ENCODE measurements at regions not wholly inside any gene's neighbourhood (a gene's known extent, or its start where the extent isn't known, plus 50 kb on each side); places are given as distances from the start of the nearest gene placed in this dataset.

- WGBS (ENCODE audit: insufficient coverage), result 86% methylated on average over 1 of the region's 3 CpGs
- no peaks in the 10 kb centered on the region for H3K27me3 ChIP-seq (ENCODE audit: control insufficient read depth, insufficient read depth, low read length)
- Mint-ChIP-seq H3K4me3 (no peak overlapping the region), H3K36me3 (no peaks in the 10 kb centered on the region), H3K27me3 (ENCODE audit: low read depth in 2 of 2) (no peaks in the 10 kb centered on the region), H3K27ac (no peak overlapping the region), H3K9me3 (no peaks in the 10 kb centered on the region), H3K4me1 (no peaks in the 10 kb centered on the region)
- H3K9me3 ChIP-seq (ENCODE audit: control insufficient read depth, insufficient read depth, low read length), result no peaks in the 10 kb centered on the region
- H3K4me3 ChIP-seq (ENCODE audit: low read length), result no peak overlapping the region
- H3K27ac ChIP-seq (ENCODE audit: low read length), result no peak overlapping the region
- ATAC-seq, result no peak
- intact Hi-C loops (cut with micrococcal nuclease), result no loop called here
- DNase-seq, result no peak
- H3K4me1 ChIP-seq (ENCODE audit: control insufficient read depth, insufficient read depth, low read length), result no peaks in the 10 kb centered on the region
- no peak for TF ChIP-seq CTCF (IDR thresholded peaks at IDR 0.05)
- H3K36me3 ChIP-seq (ENCODE audit: control insufficient read depth, insufficient read depth, low read length), result no peaks in the 10 kb centered on the region
Measured at GRCh38 chr3:59486520-59486919, 436.7 kb upstream of the CFAP20DC start.

- Mint-ChIP-seq H3K27me3 (ENCODE audit: low read depth in 2 of 2) (peaks cover 4 to 12% of the 10 kb centered on the region in 2 donors), H3K27ac (no peak overlapping the region), H3K9me3 (no peaks in the 10 kb centered on the region), H3K4me1 (peaks cover 5 to 11% of the 10 kb centered on the region in 2 donors), H3K36me3 (no peaks in the 10 kb centered on the region), H3K4me3 (no peak overlapping the region)
- no peaks in the 10 kb centered on the region for H3K9me3 ChIP-seq (ENCODE audit: control insufficient read depth, insufficient read depth, low read length)
- ATAC-seq (no peak), DNase-seq (no peak)
- intact Hi-C loops (cut with micrococcal nuclease), result no loop called here
- no peaks in the 10 kb centered on the region for H3K27me3 ChIP-seq (ENCODE audit: control insufficient read depth, insufficient read depth, low read length)
- no peak for TF ChIP-seq CTCF (IDR thresholded peaks at IDR 0.05)
- 93% methylated on average over 2 of the region's 3 CpGs for WGBS (ENCODE audit: insufficient coverage)
- no peak overlapping the region for H3K27ac ChIP-seq (ENCODE audit: low read length)
- no peak overlapping the region for H3K4me3 ChIP-seq (ENCODE audit: low read length)
- H3K4me1 ChIP-seq (ENCODE audit: control insufficient read depth, insufficient read depth, low read length), result no peaks in the 10 kb centered on the region
- no peaks in the 10 kb centered on the region for H3K36me3 ChIP-seq (ENCODE audit: control insufficient read depth, insufficient read depth, low read length)
Measured at GRCh38 chr3:59483191-59483590, 433.4 kb upstream of the CFAP20DC start.

GRCh38 chr3:59482684-59483083, 432.9 kb upstream of the CFAP20DC start:
- Histone ChIP-seq H3K4me1 (ENCODE audit: control insufficient read depth, insufficient read depth, low read length) (no peaks in the 10 kb centered on the region), H3K27me3 (ENCODE audit: control insufficient read depth, insufficient read depth, low read length) (no peaks in the 10 kb centered on the region), H3K4me3 (ENCODE audit: low read length) (no peak overlapping the region), H3K9me3 (ENCODE audit: control insufficient read depth, insufficient read depth, low read length) (no peaks in the 10 kb centered on the region), H3K27ac (ENCODE audit: low read length) (no peak overlapping the region), H3K36me3 (ENCODE audit: control insufficient read depth, insufficient read depth, low read length) (no peaks in the 10 kb centered on the region)
- Mint-ChIP-seq H3K4me3 (no peak overlapping the region), H3K27ac (no peak overlapping the region), H3K9me3 (no peaks in the 10 kb centered on the region), H3K4me1 (peaks cover 5 to 11% of the 10 kb centered on the region in 2 donors), H3K36me3 (no peaks in the 10 kb centered on the region), H3K27me3 (ENCODE audit: low read depth in 2 of 2) (peaks cover 4 to 12% of the 10 kb centered on the region in 2 donors)
- DNase-seq (no peak), ATAC-seq (no peak)
- TF ChIP-seq CTCF (IDR thresholded peaks at IDR 0.05), result no peak
- intact Hi-C loops (cut with micrococcal nuclease), result no loop called here
- 95% methylated on average over 5 of the region's 5 CpGs for WGBS (ENCODE audit: insufficient coverage)

- no peak for DNase-seq
- H3K27me3 ChIP-seq (ENCODE audit: control insufficient read depth, insufficient read depth, low read length), result no peaks in the 10 kb centered on the region
- H3K36me3 ChIP-seq (ENCODE audit: control insufficient read depth, insufficient read depth, low read length), result no peaks in the 10 kb centered on the region
- Mint-ChIP-seq H3K27ac (no peak overlapping the region), H3K9me3 (no peaks in the 10 kb centered on the region), H3K27me3 (ENCODE audit: low read depth in 2 of 2) (peaks cover 4 to 12% of the 10 kb centered on the region in 2 donors), H3K4me1 (peaks cover 5 to 11% of the 10 kb centered on the region in 2 donors), H3K4me3 (no peak overlapping the region), H3K36me3 (no peaks in the 10 kb centered on the region)
- 87% methylated on average over 2 of the region's 3 CpGs for WGBS (ENCODE audit: insufficient coverage)
- TF ChIP-seq CTCF (IDR thresholded peaks at IDR 0.05), result no peak
- H3K4me1 ChIP-seq (ENCODE audit: control insufficient read depth, insufficient read depth, low read length), result no peaks in the 10 kb centered on the region
- no peak overlapping the region for H3K27ac ChIP-seq (ENCODE audit: low read length)
- intact Hi-C loops (cut with micrococcal nuclease), result no loop called here
- no peak overlapping the region for H3K4me3 ChIP-seq (ENCODE audit: low read length)
- no peaks in the 10 kb centered on the region for H3K9me3 ChIP-seq (ENCODE audit: control insufficient read depth, insufficient read depth, low read length)
- no peak for ATAC-seq
Measured at GRCh38 chr3:59481776-59482400, 432.1 kb upstream of the CFAP20DC start.
